HK-2 (cell line): ENCODE measurements at regions not wholly inside any gene's neighbourhood (a gene's known extent, or its start where the extent isn't known, plus 50 kb on each side); places are given as distances from the start of the nearest gene placed in this dataset.
A peak's percentile ranks its signal among the peaks of the same experiment; 100 is the strongest.
"Not testable (repeated sequence)": the region's sequence is repeated elsewhere in the genome, so short reads cannot be mapped to it uniquely, and the experiment has no call there.

ENCODE experiments used
- DNase-seq: peaks from one replicate; pipeline ENCODE4 v3.0.0-alpha.2; 2018; ENCODE audit not compliant: unreplicated experiment

DNA sequence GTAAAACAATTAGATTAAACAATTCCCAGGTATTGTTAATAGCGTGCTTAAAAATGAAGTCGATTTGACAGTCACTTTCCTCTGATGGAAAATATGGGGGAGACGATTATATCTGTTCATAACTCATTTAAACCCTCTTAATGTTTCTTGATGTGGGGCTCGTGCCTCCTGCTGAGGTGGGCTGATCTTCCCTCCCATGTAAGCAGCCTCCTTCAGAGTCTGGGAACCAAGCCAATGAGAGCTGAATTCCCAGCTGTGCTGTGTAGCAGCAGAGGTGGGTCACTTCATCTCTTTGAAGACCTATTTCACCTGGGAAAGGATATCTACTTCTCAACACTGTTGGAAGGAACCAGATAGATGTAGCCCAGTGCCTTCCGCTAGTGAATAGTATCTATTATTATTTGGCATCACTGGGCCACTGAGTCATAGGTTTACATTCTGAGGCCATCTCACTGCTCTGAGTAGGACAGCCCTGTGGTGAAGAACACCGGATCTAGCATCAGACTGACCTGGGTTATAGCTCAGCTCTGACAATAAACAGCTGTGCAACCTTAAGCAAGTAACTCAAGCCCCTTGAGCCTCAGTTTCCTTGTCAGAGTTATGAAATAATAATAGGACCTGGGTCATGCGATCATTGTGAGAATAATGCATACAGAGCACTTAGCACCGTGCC lies 85.3 kb upstream of the C16orf82 start:
- DNase-seq, result no peak

DNA sequence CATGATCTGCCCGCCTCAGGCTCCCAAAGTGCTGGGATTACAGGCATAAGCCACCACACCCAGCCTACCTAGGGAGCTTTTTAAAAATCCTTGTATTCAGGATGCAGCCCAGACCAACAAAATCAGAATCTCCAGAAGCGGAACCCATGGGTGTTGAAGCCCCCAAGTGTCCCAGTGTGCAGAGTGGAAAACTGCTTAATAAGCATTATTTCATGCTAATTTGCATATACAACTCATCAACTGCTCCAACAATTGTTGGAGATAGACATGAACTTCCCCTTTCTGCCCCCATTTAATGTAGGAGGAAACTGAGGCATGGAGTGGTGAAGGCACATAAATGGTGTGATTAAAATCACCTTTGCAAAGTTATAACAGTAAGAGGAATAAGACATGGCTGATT lies 84.3 kb upstream of the C16orf82 start:
- DNase-seq, result no peak

DNA sequence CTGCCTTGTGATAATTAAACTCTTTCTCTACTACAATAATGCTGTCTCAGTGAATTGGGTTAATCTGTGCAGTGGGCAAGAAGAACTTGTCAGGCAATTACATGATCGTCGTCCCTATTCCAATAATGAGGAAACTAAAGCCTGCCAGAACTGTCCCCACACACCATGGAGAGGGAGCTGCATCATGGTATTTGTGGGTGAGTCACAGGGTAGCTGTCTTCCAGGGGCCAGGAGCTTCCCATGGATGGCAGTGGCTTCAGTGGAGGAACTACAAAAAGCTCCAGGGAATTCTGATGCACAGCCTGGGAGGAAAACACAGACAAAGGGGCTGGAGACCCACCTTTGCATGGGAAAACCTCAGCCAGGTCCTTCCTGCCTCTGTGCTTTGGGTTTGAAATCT lies 83.3 kb upstream of the C16orf82 start:
- DNase-seq, result no peak

DNA sequence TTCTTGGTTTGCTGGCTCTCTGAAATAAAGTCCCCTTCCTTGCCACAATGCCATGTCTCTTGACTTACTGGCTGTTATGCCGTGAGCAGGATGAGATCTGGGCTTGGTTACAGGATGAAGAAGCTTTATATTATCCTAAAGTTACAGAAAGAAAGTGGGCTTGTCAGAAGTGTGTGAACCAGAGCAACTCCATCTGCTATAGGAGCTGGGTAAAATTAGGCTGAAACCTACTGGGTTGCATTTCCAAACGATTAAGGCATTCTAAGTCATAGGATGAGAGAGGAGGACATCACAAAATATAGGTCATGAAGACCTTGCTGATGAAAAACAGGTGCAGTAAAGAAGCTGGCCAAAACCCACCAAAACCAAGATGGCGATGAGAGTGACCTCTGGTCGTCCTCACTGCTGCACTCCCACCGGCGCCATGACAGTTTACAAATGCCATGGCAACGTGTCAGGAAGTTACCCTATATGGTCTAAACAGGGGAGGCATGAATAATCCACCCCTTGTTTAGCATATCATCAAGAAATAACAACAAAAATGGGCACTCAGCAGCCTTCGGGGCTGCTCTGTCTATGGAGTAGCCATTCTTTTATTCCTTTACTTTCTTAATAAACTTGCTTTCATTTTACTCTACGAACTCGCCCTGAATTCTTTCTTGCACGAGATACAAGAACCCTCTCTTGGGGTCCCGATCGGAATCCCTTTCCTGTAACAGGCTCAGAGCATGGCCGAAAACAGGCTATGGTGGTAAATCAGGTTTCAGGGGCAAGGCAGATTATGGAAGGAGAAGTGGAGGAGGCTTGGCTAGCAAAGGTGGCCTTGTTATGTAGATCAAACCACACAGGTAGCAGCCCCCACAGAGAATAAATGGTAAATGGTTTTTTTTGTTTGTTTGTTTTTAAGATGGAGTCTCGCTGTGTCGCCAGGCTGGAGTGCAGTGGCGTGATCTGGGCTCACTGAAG lies 81.3 kb upstream of the C16orf82 start:
- no peak for DNase-seq

DNA sequence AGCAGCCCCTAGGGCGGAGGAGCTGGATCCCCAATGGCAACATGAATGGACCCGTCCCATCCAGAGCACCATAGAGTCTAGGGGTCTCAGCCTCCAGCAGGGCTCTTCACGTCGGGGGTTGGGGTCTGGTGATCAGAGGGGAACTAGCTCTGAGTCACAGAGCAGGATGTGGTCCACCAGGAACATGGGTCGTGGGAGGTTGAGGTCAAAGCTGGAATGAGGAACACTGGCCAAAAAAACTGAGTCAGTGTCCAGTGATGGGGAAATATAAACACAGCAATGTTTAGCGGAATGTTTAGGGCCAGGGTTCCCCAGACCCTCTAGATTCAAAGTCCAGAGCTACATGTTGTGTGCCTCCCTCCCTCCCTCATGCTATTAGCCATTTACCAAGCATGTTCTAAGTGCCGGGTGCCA lies 79.1 kb upstream of the C16orf82 start:
- peak; percentile 25 for DNase-seq

DNA sequence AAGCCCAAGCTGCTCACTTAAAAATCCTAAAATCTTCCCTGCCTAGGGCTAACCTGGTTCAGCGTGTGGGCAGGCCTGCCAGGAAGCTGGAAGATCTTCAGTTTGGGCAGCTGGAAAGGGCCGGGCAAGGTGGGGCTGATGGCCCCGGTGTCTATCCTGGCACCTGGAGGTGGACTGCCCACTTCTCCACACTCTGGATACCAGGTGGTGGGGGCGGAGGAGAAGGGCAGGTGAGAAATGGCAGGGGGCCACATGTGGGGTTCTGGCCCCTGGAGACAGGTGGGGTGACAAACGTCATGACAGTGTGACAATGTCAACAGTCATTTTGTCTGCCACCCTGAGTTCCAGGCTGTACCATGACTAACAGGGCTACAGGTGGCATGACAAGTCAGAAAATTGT lies 78.5 kb upstream of the C16orf82 start:
- no peak for DNase-seq

DNA sequence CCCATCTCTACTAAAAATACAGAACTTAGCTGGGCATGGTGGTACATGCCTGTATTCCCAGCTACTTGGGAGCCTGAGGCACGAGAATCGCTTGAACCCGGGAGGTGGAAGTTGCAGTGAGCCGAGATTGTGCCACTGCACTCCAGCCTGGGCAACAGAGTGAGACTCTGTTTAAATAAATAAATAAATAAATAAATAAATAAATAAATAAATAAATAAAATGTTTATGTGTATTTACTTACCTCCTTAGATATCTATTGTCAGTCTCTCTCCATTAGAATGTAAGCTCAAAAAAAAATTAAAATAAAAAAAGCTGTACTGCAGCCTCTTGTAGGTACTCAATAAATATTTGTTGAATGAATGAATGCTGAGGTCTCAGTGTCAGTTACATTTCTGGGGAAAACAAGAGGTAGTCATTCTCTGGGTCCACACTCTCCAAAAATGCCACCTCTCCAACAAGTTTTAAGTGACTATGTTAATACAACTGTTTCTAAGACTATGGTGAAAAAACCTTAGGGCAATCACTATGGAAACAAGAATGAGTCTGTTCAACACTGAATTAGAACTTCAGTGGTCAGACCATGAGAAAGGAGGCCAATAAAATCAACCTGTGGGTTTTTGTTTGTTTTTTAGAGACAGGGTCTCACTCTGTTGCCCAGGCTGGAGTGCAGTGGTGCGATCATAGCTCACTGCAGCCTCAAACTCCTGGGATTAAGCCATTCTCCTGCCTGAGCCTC lies 76.2 kb upstream of the C16orf82 start:
- not testable (repeated sequence) for DNase-seq

DNA sequence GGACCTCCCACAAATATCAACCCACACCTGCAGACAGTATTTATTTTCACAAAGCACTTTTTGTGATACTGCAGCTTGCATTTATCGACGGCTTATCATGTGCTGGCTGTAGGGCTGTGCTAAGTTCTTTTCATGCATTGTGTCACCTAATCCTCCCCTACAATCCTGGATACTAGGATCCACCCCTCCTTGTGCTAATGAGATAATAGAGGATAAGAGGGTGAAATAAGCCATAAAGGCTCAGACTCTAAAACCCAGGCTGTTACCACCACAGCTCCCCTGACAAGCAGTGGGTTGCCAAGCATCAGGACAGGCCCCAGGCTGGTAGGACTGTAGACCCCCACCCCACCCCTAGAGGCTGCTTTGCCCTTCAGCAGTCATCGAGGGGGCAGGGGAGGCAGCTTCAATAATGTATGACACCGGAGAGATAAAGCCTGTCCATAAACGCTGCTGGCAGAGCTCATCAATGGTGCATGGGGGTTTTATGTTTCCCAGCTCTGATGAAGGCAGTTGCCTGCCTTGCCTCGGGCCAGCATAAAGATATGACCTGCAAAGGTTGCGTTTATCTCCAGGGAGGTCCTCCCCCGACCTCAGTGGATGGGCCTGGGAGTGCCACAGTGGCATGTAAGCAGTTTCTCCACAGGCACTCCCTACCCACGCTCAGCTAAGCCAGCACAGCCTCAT lies 73.9 kb upstream of the C16orf82 start:
- DNase-seq, result no peak

DNA sequence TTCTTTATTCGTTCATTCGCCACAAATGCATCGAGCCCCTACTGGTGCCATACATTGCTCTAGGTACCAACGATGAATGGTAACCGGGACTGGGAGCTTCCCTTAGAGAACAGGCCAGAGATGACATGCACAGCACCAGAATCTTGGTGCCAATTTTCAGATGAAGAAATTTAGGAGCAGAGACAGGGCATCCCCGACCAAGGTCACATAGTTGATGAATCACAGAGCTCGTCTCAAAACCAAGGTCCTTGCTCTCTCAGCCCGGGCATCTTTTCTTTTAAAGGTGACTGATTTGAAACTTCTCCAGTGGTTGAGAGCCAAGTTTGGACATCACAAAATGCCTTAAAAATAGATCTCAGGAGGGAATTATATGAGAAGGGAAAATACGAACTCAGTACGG lies 73.2 kb upstream of the C16orf82 start:
- no peak for DNase-seq

DNA sequence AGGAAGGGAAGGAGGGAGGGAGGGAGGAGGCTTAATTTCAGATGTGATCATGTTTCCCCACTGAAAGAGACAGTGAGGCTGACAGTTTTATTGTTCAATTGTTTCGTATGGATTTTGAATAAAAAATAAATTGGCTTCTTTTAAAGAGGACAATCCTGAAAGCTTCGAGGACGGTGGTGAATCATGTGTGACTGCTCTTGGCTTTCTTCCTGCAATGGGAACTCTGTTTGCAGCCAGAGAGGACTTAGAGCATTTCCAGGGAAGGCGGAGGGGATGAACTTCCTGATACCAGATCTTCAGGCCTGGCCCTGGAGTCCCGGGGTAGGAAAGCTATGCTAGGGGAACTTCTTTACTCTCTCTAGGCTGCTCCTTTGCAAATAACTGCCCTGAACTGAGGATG lies 72.8 kb upstream of the C16orf82 start:
- no peak for DNase-seq

DNA sequence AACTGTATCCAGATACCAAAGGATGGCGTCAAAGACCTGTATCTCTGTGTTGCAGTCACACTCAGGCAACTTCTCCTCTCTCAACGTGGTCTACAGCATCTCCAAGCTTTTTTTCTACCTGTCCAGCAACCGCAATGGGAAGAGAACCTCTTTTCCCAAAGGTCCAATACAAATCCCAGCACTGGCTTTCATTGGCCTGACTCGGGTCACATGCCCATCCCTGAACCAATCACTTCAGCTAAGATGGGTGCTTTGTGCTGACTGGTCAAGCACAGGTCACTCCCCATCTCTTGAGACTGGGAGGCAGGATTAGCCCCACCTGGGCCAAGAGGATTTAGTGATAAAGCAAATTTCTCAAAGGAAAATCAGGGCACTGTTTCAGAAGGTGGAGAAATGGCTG lies 71.2 kb upstream of the C16orf82 start:
- no peak for DNase-seq

DNA sequence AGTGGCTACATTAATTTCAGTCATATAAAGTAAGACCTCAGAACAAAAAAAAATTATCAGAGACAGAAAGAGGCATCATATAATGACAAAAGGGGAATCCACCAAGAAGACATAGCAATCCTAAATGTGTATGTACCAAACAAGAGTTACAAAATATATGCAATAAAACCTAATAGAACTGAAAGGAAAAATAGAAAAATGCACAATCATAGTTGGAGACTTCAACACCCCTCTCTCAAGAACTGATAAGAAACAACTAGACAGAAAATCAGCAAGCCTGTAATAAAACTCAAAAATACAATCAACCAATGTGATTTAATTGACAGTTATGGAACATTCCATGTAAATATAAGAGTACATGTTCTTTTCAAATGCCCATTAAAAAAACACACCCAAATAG lies 61.3 kb upstream of the C16orf82 start:
- no peak for DNase-seq
